GM23338 (cell line): ENCODE measurements at regions not wholly inside any gene's neighbourhood (a gene's known extent, or its start where the extent isn't known, plus 50 kb on each side); places are given as distances from the start of the nearest gene placed in this dataset.

Source experiments
- CREB1 ChIP-seq: fragments of 250-450 bp; sonication (Bioruptor Pico); IDR thresholded peaks from 2 replicates; pipeline ENCODE4 v1.5.0; 2020; ENCODE audit warnings: low read depth, mild to moderate bottlenecking, moderate library complexity
- CTCF ChIP-seq, 2 experiments: fragments of 200-600 bp in 1 of 2; sonication (generic) in 1 of 2; conservative IDR thresholded peaks; 2 replicates each; pipeline versions ENCODE4 v1.5.1 to v1.6.1; 2016 to 2017; ENCODE audit warnings: antibody characterized with exemption in 2 of 2, low read depth in 2 of 2, mild to moderate bottlenecking in 2 of 2, moderate library complexity in 1 of 2
- EZH2 ChIP-seq: fragments of 200-600 bp; sonication (generic); IDR thresholded peaks from one replicate; pipeline ENCODE4 v1.8.0; 2017; ENCODE audit warnings: antibody characterized with exemption, mild to moderate bottlenecking, low read depth; ENCODE audit not compliant: unreplicated experiment
- EZH2phosphoT487 ChIP-seq: fragments of 200-600 bp; sonication (generic); IDR thresholded peaks from one replicate; pipeline ENCODE4 v1.8.1; 2018; ENCODE audit warnings: antibody characterized with exemption; ENCODE audit not compliant: unreplicated experiment
- JUNB ChIP-seq: IDR thresholded peaks from one replicate; pipeline ENCODE4 v1.6.1; 2016; ENCODE audit warnings: antibody characterized with exemption; ENCODE audit not compliant: unreplicated experiment
- POLR2AphosphoS5 ChIP-seq: IDR thresholded peaks from 2 replicates; pipeline ENCODE4 v1.6.1; 2016; ENCODE audit warnings: antibody characterized with exemption, low read depth
- REST ChIP-seq: IDR thresholded peaks from one replicate; pipeline ENCODE4 v1.6.1; 2018; ENCODE audit warnings: antibody characterized with exemption; ENCODE audit not compliant: unreplicated experiment

GRCh38 chr7:117937049-117937752 is 64.0 kb upstream of the CTTNBP2 start:
- no peak for TF ChIP-seq CREB1 (CRISPR knock-in tag)
- TF ChIP-seq CTCF (conservative IDR thresholded peaks at IDR 0.05; ENCODE audit: low read depth in 2 of 2) = no peak
- TF ChIP-seq EZH2 = no peak
- TF ChIP-seq REST = no peak
- TF ChIP-seq POLR2AphosphoS5 = no peak
- TF ChIP-seq JUNB = no peak
- no peak for TF ChIP-seq EZH2phosphoT487
